C4-2B (cell line): ENCODE measurements at regions not wholly inside any gene's neighbourhood (a gene's known extent, or its start where the extent isn't known, plus 50 kb on each side); places are given as distances from the start of the nearest gene placed in this dataset.

Experiments
- ZFX ChIP-seq: fragments of 450-650 bp; IDR thresholded peaks from 2 replicates; pipeline ENCODE4 v1.6.1; 2017
- TF ChIP-seq, protein P1 (sequence below): fragments of 450-650 bp; conservative IDR thresholded peaks from 2 replicates; pipeline ENCODE4 v1.5.1; 2017; ENCODE audit warnings: mild to moderate bottlenecking

DNA sequence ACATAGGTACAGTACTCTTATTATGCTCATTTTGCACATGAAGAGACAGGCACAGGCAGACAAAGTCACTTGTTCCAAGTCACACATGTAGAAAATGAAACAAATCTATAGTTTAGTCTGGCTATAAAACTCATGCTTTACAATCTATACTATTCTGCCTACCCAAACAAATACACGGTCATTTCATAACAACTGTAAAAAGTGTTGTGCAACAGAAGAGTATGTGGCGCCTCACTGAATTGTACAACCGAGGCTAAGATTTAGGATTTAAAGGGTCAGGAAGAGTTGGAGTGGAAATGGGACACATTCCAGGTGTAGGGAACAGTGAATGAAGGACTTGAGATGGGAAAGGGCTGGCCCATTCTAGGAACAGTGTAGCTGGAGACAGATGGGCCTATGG lies 82.9 kb upstream of the TRIO start:
- TF ChIP-seq, protein P1, sequence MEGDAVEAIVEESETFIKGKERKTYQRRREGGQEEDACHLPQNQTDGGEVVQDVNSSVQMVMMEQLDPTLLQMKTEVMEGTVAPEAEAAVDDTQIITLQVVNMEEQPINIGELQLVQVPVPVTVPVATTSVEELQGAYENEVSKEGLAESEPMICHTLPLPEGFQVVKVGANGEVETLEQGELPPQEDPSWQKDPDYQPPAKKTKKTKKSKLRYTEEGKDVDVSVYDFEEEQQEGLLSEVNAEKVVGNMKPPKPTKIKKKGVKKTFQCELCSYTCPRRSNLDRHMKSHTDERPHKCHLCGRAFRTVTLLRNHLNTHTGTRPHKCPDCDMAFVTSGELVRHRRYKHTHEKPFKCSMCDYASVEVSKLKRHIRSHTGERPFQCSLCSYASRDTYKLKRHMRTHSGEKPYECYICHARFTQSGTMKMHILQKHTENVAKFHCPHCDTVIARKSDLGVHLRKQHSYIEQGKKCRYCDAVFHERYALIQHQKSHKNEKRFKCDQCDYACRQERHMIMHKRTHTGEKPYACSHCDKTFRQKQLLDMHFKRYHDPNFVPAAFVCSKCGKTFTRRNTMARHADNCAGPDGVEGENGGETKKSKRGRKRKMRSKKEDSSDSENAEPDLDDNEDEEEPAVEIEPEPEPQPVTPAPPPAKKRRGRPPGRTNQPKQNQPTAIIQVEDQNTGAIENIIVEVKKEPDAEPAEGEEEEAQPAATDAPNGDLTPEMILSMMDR = no peak
- TF ChIP-seq ZFX = no peak
